ENCODE measurements at regions not wholly inside any gene's neighbourhood (a gene's known extent, or its start where the extent isn't known, plus 50 kb on each side); places are given as distances from the start of the nearest gene placed in this dataset.

DNA sequence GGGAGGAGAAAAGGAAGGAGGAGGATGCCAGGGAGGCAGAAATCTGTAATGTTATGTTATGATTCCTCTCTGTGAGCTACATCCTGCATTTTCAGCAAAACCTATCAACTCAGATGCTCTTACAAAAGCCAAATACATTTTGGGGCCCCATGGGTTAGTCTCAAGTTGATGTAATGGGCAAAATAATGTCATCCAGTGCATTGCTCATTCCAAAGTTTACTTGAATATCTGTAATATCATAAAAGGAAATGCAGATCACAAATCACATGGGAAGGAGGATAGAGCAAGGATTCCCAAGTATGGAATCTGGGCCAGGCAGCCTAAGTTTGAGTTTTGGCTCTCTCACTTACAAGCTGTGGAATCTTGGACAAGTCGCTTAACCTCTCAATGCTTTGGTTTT lies 74.9 kb upstream of the SOD3 start:
- TF ChIP-seq, protein P1, sequence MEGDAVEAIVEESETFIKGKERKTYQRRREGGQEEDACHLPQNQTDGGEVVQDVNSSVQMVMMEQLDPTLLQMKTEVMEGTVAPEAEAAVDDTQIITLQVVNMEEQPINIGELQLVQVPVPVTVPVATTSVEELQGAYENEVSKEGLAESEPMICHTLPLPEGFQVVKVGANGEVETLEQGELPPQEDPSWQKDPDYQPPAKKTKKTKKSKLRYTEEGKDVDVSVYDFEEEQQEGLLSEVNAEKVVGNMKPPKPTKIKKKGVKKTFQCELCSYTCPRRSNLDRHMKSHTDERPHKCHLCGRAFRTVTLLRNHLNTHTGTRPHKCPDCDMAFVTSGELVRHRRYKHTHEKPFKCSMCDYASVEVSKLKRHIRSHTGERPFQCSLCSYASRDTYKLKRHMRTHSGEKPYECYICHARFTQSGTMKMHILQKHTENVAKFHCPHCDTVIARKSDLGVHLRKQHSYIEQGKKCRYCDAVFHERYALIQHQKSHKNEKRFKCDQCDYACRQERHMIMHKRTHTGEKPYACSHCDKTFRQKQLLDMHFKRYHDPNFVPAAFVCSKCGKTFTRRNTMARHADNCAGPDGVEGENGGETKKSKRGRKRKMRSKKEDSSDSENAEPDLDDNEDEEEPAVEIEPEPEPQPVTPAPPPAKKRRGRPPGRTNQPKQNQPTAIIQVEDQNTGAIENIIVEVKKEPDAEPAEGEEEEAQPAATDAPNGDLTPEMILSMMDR (conservative IDR thresholded peaks at IDR 0.05 in 1 of 2, IDR thresholded peaks at IDR 0.05 in 1 of 2; ENCODE audit: low read depth in 1 of 2, low read length in 2 of 2), result no peak
- TF ChIP-seq EZH2 (IDR thresholded peaks at IDR 0.05; ENCODE audit: low read length, missing control alignments), result no peak
- Histone ChIP-seq H3K79me2 (ENCODE audit: control insufficient read depth, insufficient read depth, low read length) (no peaks in the 10 kb centered on the region), H3K36me3 (ENCODE audit: control insufficient read depth, insufficient read depth, low read length) (no peaks in the 10 kb centered on the region), H3K4me3 (replicated peaks in 1 of 4; ENCODE audit: control extremely low read depth in 1 of 4, insufficient read depth in 1 of 4, low read depth in 3 of 4, low read length in 4 of 4) (no peak overlapping the region), H4K20me1 (ENCODE audit: control insufficient read depth, extremely low read depth, insufficient read depth, low read length) (no peaks in the 10 kb centered on the region), H3K9me3 (ENCODE audit: control insufficient read depth, insufficient read depth, low read depth, low read length) (no peaks in the 10 kb centered on the region), H3K27me3 (ENCODE audit: control insufficient read depth, insufficient read depth, low read length) (peaks cover 5% of the 10 kb centered on the region), H3K9ac (ENCODE audit: insufficient read depth, low read length) (no peak overlapping the region), H2AFZ (ENCODE audit: low read length) (no peak overlapping the region), H3K4me2 (ENCODE audit: extremely low read depth, insufficient read depth, low read length) (no peak overlapping the region), H3K27ac (ENCODE audit: insufficient read depth, low read length) (no peak overlapping the region), H3K4me1 (ENCODE audit: control insufficient read depth, extremely low read depth, insufficient read depth, low read length) (no peaks in the 10 kb centered on the region)
- DNase-seq (ENCODE audit: low read depth in 2 of 2), result no peak

DNA sequence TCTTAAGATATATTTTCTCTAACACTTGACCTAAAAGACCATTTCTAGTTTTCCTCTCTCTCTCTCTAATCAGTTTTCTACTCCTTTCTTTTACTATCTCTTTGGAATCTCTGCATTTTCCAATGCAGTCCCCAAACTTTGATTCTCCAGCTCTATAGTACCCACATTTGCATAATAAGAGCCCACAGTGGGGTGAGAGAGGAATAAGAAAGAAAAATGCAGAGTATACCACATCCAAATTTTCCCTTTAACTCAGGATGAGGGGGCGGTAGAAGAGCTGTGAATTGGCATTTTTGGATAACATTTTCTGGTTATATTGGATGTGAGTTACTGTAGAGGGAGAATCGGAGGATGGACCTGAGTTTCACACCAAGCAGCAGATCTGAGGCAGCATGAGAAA lies 74.4 kb upstream of the SOD3 start:
- no peak overlapping the region for H3K4me3 ChIP-seq (replicated peaks in 1 of 4; ENCODE audit: control extremely low read depth in 1 of 4, insufficient read depth in 1 of 4, low read depth in 3 of 4, low read length in 4 of 4)
- H3K27ac ChIP-seq (ENCODE audit: insufficient read depth, low read length), result no peak overlapping the region
- H3K4me1 ChIP-seq (ENCODE audit: control insufficient read depth, extremely low read depth, insufficient read depth, low read length), result no peaks in the 10 kb centered on the region
- TF ChIP-seq, protein P1 (conservative IDR thresholded peaks at IDR 0.05 in 1 of 2, IDR thresholded peaks at IDR 0.05 in 1 of 2; ENCODE audit: low read depth in 1 of 2, low read length in 2 of 2), result no peak
- TF ChIP-seq EZH2 (IDR thresholded peaks at IDR 0.05; ENCODE audit: low read length, missing control alignments), result no peak
- DNase-seq (ENCODE audit: low read depth in 2 of 2), result no peak
- no peaks in the 10 kb centered on the region for H3K79me2 ChIP-seq (ENCODE audit: control insufficient read depth, insufficient read depth, low read length)
- no peaks in the 10 kb centered on the region for H3K36me3 ChIP-seq (ENCODE audit: control insufficient read depth, insufficient read depth, low read length)
- no peak overlapping the region for H3K4me2 ChIP-seq (ENCODE audit: extremely low read depth, insufficient read depth, low read length)
- H3K9me3 ChIP-seq (ENCODE audit: control insufficient read depth, insufficient read depth, low read depth, low read length), result no peaks in the 10 kb centered on the region
- no peaks in the 10 kb centered on the region for H4K20me1 ChIP-seq (ENCODE audit: control insufficient read depth, extremely low read depth, insufficient read depth, low read length)
- no peak overlapping the region for H2AFZ ChIP-seq (ENCODE audit: low read length)
- H3K9ac ChIP-seq (ENCODE audit: insufficient read depth, low read length), result no peak overlapping the region
- peaks cover 5% of the 10 kb centered on the region for H3K27me3 ChIP-seq (ENCODE audit: control insufficient read depth, insufficient read depth, low read length)

DNA sequence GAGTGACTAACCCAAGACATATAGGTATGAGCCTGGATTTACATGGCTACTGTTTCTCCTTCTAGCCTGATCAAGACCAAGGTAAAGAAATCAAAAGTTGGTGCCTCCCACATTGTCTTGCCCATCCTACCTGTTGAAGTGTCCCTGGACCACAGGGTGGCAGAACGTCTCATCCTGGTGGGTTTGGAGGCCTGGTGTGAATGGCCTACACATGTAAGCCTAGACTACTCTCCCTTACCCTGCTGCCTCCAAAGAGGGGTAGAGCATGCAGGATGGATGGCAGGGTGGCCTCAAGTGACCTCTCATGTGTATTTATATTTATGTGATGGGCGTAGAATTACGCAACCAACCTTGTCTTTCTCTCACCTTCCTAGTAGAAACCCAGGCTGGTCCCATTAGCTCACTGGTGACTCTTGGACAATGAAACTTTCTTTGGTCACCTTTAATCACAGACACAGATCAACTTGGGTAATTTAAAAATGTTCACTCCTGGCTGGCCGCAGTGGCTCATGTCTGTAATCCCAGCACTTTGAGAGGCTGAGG lies 73.3 kb upstream of the SOD3 start:
- TF ChIP-seq, protein P1 (conservative IDR thresholded peaks at IDR 0.05 in 1 of 2, IDR thresholded peaks at IDR 0.05 in 1 of 2; ENCODE audit: low read depth in 1 of 2, low read length in 2 of 2), result no peak
- no peak for TF ChIP-seq EZH2 (IDR thresholded peaks at IDR 0.05; ENCODE audit: low read length, missing control alignments)
- no peak overlapping the region for H2AFZ ChIP-seq (ENCODE audit: low read length)
- H3K27me3 ChIP-seq (ENCODE audit: control insufficient read depth, insufficient read depth, low read length), result peaks cover 5% of the 10 kb centered on the region
- H3K4me3 ChIP-seq (replicated peaks in 1 of 4; ENCODE audit: control extremely low read depth in 1 of 4, insufficient read depth in 1 of 4, low read depth in 3 of 4, low read length in 4 of 4), result no peak overlapping the region
- H3K27ac ChIP-seq (ENCODE audit: insufficient read depth, low read length), result no peak overlapping the region
- no peaks in the 10 kb centered on the region for H3K79me2 ChIP-seq (ENCODE audit: control insufficient read depth, insufficient read depth, low read length)
- no peaks in the 10 kb centered on the region for H3K4me1 ChIP-seq (ENCODE audit: control insufficient read depth, extremely low read depth, insufficient read depth, low read length)
- H4K20me1 ChIP-seq (ENCODE audit: control insufficient read depth, extremely low read depth, insufficient read depth, low read length), result no peaks in the 10 kb centered on the region
- no peak overlapping the region for H3K4me2 ChIP-seq (ENCODE audit: extremely low read depth, insufficient read depth, low read length)
- H3K9ac ChIP-seq (ENCODE audit: insufficient read depth, low read length), result no peak overlapping the region
- H3K36me3 ChIP-seq (ENCODE audit: control insufficient read depth, insufficient read depth, low read length), result no peaks in the 10 kb centered on the region
- H3K9me3 ChIP-seq (ENCODE audit: control insufficient read depth, insufficient read depth, low read depth, low read length), result no peaks in the 10 kb centered on the region
- no peak for DNase-seq (ENCODE audit: low read depth in 2 of 2)
